NCI-H524 (cell line): ENCODE measurements at regions not wholly inside any gene's neighbourhood (a gene's known extent, or its start where the extent isn't known, plus 50 kb on each side); places are given as distances from the start of the nearest gene placed in this dataset.

Experiments used
- DNase-seq, 2 experiments: peaks; one replicate each; lab custom pipeline; 2025; lab: John Stamatoyannopoulos, UW

- no peak for DNase-seq
These were observed 133.0 kb downstream of the ASB7 start for GRCh38 chr15:100735129-100736053.

- no peak for DNase-seq
These were observed 134.8 kb downstream of the ASB7 start for GRCh38 chr15:100737214-100737613.

GRCh38 chr15:100738614-100739013, 136.2 kb downstream of the ASB7 start:
- no peak for DNase-seq

- no peak for DNase-seq
These were observed 137.7 kb downstream of the ASB7 start for GRCh38 chr15:100740138-100740537.

GRCh38 chr15:100751585-100751984, 128.0 kb upstream of the ALDH1A3 start:
- no peak for DNase-seq

GRCh38 chr15:100753503-100753902, 126.1 kb upstream of the ALDH1A3 start:
- no peak for DNase-seq

GRCh38 chr15:100757661-100758060, 122.0 kb upstream of the ALDH1A3 start:
- DNase-seq: no peak

GRCh38 chr15:100758555-100758954, 121.1 kb upstream of the ALDH1A3 start:
- DNase-seq: no peak

- DNase-seq: no peak
These were observed 120.5 kb upstream of the ALDH1A3 start for GRCh38 chr15:100759106-100759505.

- no peak for DNase-seq
These were observed 119.8 kb upstream of the ALDH1A3 start for GRCh38 chr15:100759698-100760356.

GRCh38 chr15:100760357-100760903, 119.2 kb upstream of the ALDH1A3 start:
- DNase-seq: no peak

GRCh38 chr15:100761290-100761935, 118.2 kb upstream of the ALDH1A3 start:
- no peak for DNase-seq

- no peak for DNase-seq
These were observed 117.3 kb upstream of the ALDH1A3 start for GRCh38 chr15:100762289-100762688.

GRCh38 chr15:100762913-100763834, 116.5 kb upstream of the ALDH1A3 start:
- DNase-seq: no peak

- DNase-seq: peak; percentile 49 to 87
These were observed 115.5 kb upstream of the ALDH1A3 start for GRCh38 chr15:100763835-100764750.

- no peak for DNase-seq
These were observed 114.7 kb upstream of the ALDH1A3 start for GRCh38 chr15:100764778-100765466.

- no peak for DNase-seq
These were observed 114.0 kb upstream of the ALDH1A3 start for GRCh38 chr15:100765467-100766241.

GRCh38 chr15:100766243-100767000, 113.2 kb upstream of the ALDH1A3 start:
- peak; percentile 52 to 68 for DNase-seq
